Left lung (tissue), 4 donors: ENCODE measurements at regions not wholly inside any gene's neighbourhood (a gene's known extent, or its start where the extent isn't known, plus 50 kb on each side); places are given as distances from the start of the nearest gene placed in this dataset.

Source experiments
- ATAC-seq: fragments of 200-7000 bp; cut with Tn5 transposase; one replicate; pipeline ENCODE4 v1.9.1; 2020; ENCODE audit warnings: moderate library complexity
- DNase-seq, 4 donors: peaks; one replicate each; pipeline ENCODE4 v3.0.0-alpha.2; 2013 to 2020
- H3K27ac ChIP-seq, 2 donors: fragments of 200-600 bp; sonication (generic) in 1 of 2; one replicate each; pipeline versions ENCODE4 v1.5.0 to v1.8.0; 2020 to 2021
- H3K27me3 ChIP-seq, 2 donors: fragments of 200-600 bp; sonication (generic) in 1 of 2; one replicate each; pipeline versions ENCODE4 v1.5.0 to v1.8.0; 2020 to 2021
- H3K36me3 ChIP-seq, 2 donors: fragments of 200-600 bp; sonication (generic) in 1 of 2; one replicate each; pipeline versions ENCODE4 v1.5.0 to v1.8.0; 2020 to 2021
- H3K4me1 ChIP-seq, 2 donors: fragments of 200-600 bp; one replicate each; pipeline ENCODE4 v1.8.0; 2021
- H3K4me3 ChIP-seq, 2 donors: fragments of 200-600 bp; sonication (generic) in 1 of 2; one replicate each; pipeline versions ENCODE4 v1.5.0 to v1.8.0; 2020 to 2021; ENCODE audit warnings: mild to moderate bottlenecking in 1 of 2
- H3K9me3 ChIP-seq, 2 donors: fragments of 200-600 bp; sonication (generic) in 1 of 2; one replicate each; pipeline versions ENCODE4 v1.5.0 to v1.8.0; 2020 to 2021
- intact Hi-C, 2 donors: fragments of 100-400 bp; cut with DNase I; formaldehyde crosslinking; loops; one replicate each; pipeline versions ENCODE4 v1.11.2 to v1.14.2; 2022
- TF ChIP-seq, protein P1 (sequence below), 2 donors: fragments of 200-600 bp; sonication (generic) in 1 of 2; IDR thresholded peaks; one replicate each; pipeline versions ENCODE4 v1.5.0 to v1.8.0; 2021; ENCODE audit warnings: antibody characterized with exemption in 2 of 2
- donor health status: DM: no; HTN: yes; CAD: no.
- donor health status: DM: no; HTN: no; CAD: no.

DNA sequence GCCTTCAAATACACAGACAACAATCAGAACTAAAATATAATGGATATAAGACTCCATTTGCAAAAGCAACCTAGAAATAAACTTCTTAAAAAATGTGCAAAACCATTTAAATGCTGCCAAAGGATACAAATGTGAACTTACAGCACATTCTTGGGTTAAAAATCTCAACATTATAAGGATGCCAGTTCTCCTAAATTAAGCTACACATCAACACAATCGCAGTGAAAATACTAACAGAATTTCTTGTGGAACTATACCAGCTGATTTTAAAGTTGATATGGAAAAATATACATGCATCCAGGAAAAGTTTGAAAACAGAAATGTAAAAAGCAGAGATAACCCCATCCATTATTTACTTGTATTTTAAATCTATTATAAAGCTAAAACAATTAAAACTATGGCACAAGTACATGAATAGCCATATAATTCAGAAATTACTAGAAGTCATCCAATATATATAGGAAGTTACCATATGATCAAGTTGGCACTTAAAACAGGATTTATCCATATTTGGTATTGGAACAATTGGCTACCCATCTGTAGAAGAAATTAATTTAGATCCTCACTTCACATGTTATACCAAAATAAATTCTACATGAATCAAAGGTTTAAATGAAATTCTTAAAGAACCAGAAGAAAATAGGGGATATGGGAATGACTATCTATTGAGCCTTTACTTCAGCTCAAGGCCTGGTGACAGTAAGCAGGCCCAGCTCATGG is 151.7 kb upstream of the GLI2 start:
- peaks cover 14 to 74% of the 10 kb centered on the region in 2 donors for H3K27me3 ChIP-seq
- H3K4me3 ChIP-seq = no peak overlapping the region
- H3K36me3 ChIP-seq = no peaks in the 10 kb centered on the region
- no peaks in the 10 kb centered on the region for H3K9me3 ChIP-seq
- TF ChIP-seq, protein P1, sequence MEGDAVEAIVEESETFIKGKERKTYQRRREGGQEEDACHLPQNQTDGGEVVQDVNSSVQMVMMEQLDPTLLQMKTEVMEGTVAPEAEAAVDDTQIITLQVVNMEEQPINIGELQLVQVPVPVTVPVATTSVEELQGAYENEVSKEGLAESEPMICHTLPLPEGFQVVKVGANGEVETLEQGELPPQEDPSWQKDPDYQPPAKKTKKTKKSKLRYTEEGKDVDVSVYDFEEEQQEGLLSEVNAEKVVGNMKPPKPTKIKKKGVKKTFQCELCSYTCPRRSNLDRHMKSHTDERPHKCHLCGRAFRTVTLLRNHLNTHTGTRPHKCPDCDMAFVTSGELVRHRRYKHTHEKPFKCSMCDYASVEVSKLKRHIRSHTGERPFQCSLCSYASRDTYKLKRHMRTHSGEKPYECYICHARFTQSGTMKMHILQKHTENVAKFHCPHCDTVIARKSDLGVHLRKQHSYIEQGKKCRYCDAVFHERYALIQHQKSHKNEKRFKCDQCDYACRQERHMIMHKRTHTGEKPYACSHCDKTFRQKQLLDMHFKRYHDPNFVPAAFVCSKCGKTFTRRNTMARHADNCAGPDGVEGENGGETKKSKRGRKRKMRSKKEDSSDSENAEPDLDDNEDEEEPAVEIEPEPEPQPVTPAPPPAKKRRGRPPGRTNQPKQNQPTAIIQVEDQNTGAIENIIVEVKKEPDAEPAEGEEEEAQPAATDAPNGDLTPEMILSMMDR (IDR thresholded peaks at IDR 0.05) = no peak
- no peak for DNase-seq
- no peak overlapping the region for H3K27ac ChIP-seq
- no peak for ATAC-seq
- peaks cover 0 to 1% of the 10 kb centered on the region in 2 donors for H3K4me1 ChIP-seq
- intact Hi-C loops = no loop called here

DNA sequence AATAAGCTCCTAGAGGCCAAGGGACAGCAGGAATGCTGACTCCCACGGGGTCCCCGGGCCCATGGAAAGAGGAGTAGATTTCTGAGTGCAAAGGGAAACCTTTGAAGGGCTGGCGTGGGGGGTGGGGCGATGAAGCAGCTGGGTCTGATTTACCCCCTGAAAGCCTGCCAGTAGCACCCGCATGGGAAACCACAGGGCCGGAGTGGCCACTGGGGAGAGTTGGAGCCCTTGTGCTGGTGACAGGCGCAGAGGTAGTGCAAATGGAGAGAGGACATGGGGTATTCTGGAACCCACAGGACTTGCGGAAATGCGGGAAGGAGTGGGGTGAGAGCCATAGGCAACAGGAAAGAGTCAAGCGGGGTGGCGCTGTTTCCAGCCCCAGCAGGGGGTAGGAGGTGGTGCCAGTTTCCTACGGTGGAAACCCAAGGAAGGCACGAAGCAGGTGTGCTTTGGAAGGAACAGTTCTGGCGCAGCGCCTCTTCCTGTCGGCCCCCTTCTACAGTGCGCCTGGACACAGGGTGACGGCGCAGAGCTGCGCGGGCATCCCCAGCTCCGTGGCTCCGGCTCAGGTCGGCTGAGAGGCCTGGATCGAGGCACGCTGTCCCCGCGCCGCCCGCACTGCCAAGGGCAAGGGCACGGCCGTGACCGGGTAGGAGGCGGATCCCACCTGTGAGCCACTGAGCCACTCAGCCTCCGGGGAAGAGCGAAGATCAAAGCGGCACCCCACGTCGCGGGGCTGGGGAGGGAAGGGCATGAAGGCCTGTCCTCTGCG is 149.0 kb upstream of the GLI2 start:
- H3K27me3 ChIP-seq = peaks cover 14 to 66% of the 10 kb centered on the region in 2 donors
- DNase-seq = peak in 1 of 4 donors; percentile 81
- H3K36me3 ChIP-seq = no peaks in the 10 kb centered on the region
- peaks cover 6 to 8% of the 10 kb centered on the region in 2 donors for H3K4me1 ChIP-seq
- H3K4me3 ChIP-seq = no peak overlapping the region
- H3K9me3 ChIP-seq = no peaks in the 10 kb centered on the region
- intact Hi-C loops = no loop called here
- TF ChIP-seq, protein P1 (IDR thresholded peaks at IDR 0.05) = no peak
- ATAC-seq = peak; percentile 62
- H3K27ac ChIP-seq = no peak overlapping the region

DNA sequence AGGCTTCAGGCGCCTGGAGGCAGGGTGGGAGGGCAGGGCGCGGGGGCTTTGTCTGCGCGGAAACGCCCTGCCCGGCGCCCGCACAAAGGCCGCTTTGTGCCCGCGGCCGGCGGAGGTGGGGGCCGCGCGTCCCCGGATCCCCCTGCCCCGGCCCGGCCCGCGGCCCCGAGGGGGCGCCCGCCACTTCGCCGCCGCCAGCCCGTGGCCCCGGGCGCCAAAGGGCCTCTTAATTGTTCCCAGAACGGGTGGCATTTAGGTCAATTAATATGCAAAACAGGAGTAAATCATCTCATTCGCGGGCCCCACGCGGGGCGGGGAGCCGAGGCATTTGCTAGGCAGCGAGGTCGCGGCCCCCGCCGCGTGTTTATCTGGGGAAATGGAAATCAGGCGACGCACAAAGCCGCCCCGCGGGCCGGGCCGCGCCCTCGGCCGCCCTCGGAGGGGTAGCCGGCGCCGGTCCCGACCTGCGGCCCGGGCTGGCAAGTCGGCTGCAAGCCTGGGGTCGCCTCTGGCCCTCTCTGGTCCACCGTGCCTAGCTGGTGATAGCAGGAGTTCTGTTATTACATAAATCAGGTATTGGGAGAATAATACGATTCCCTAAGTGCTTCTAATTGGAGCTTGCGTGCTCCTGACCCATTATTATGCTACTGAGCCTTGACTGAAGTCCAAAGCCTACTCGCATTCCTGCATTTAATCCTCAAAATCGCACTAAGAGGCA is 148.2 kb upstream of the GLI2 start:
- Histone ChIP-seq H3K27me3 (peaks cover 14 to 61% of the 10 kb centered on the region in 2 donors), H3K4me1 (peaks cover 6 to 8% of the 10 kb centered on the region in 2 donors), H3K27ac (no peak overlapping the region), H3K36me3 (no peaks in the 10 kb centered on the region), H3K4me3 (no peak overlapping the region), H3K9me3 (no peaks in the 10 kb centered on the region)
- DNase-seq (peak in 1 of 4 donors; percentile 79), ATAC-seq (no peak)
- intact Hi-C loops = no loop called here
- TF ChIP-seq, protein P1 (IDR thresholded peaks at IDR 0.05) = no peak

DNA sequence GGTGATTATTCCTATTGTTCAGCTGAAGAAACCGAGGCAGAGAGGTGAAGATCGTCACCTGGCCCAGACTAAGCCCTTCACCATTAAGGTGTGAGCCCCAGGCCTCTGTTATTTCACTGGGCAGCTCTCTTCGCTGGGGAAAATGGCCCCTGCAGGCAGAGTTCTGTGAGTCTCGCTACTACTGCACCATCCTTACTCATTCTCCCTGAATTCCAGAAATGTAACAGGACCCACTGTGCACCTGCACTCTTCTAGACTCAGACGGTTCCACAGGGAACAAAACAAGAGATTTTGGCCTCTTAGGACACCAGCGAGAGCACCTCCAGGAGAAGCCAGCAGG is 147.7 kb upstream of the GLI2 start:
- H3K4me1 ChIP-seq = peaks cover 6 to 8% of the 10 kb centered on the region in 2 donors
- no peak overlapping the region for H3K27ac ChIP-seq
- TF ChIP-seq, protein P1 (IDR thresholded peaks at IDR 0.05) = no peak
- no peak for ATAC-seq
- DNase-seq = peak in 1 of 4 donors; percentile 3
- H3K36me3 ChIP-seq = no peaks in the 10 kb centered on the region
- H3K9me3 ChIP-seq = no peaks in the 10 kb centered on the region
- H3K4me3 ChIP-seq = no peak overlapping the region
- peaks cover 14 to 57% of the 10 kb centered on the region in 2 donors for H3K27me3 ChIP-seq
- intact Hi-C loops = no loop called here
